Vagina (tissue), 2 donors: ENCODE measurements at regions not wholly inside any gene's neighbourhood (a gene's known extent, or its start where the extent isn't known, plus 50 kb on each side); places are given as distances from the start of the nearest gene placed in this dataset.

Source experiments
- DNase-seq, 2 donors: peaks; one replicate each; pipeline ENCODE4 v3.0.0-alpha.2; 2017; ENCODE audit errors: extremely low spot score in 2 of 2
- H3K27ac ChIP-seq: fragments of 200-600 bp; sonication (generic); one replicate; pipeline ENCODE4 v1.5.1; 2019
- H3K27me3 ChIP-seq: fragments of 200-600 bp; sonication (generic); one replicate; pipeline ENCODE4 v1.5.1; 2019
- H3K36me3 ChIP-seq, 2 donors: fragments of 200-600 bp; sonication (generic); one replicate each; pipeline ENCODE4 v1.5.1; 2017 to 2019
- H3K4me1 ChIP-seq: fragments of 200-600 bp; sonication (generic); one replicate; pipeline ENCODE4 v1.5.1; 2019
- H3K4me3 ChIP-seq, 2 donors: fragments of 200-600 bp; sonication (generic); 1 replicate in 1 of 2; 2 replicates in 1 of 2; pipeline ENCODE4 v1.5.1; 2016 to 2019
- H3K9me3 ChIP-seq: fragments of 200-600 bp; sonication (generic); one replicate; pipeline ENCODE4 v1.5.1; 2019
- CTCF ChIP-seq, 3 experiments: fragments of 450-650 bp in 2 of 3; fragments of 200-600 bp in 1 of 3; sonication (generic) in 1 of 3; IDR thresholded peaks; one replicate each; pipeline ENCODE4 v1.5.1; 2017 to 2019; ENCODE audit warnings: antibody characterized with exemption in 3 of 3, mild to moderate bottlenecking in 2 of 3, moderate library complexity in 2 of 3
- POLR2A ChIP-seq, 2 donors: fragments of 450-650 bp; IDR thresholded peaks; one replicate each; pipeline ENCODE4 v1.6.1; 2017; ENCODE audit warnings: antibody characterized with exemption in 2 of 2, mild to moderate bottlenecking in 2 of 2, moderate library complexity in 2 of 2
- POLR2AphosphoS5 ChIP-seq, 2 donors: sonication (generic); formaldehyde crosslinking; IDR thresholded peaks; one replicate each; pipeline ENCODE4 v1.9.0; 2017; ENCODE audit warnings: antibody characterized with exemption in 2 of 2, mild to moderate bottlenecking in 2 of 2, low read depth in 1 of 2; ENCODE audit not compliant: insufficient read depth in 1 of 2
- intact Hi-C: fragments of 100-400 bp; cut with DNase I; formaldehyde crosslinking; loops from one replicate; pipeline ENCODE4 v1.15.1; 2023

- Histone ChIP-seq H3K36me3 (no peaks in the 10 kb centered on the region), H3K27ac (no peak overlapping the region), H3K9me3 (no peaks in the 10 kb centered on the region), H3K4me3 (no peak overlapping the region), H3K4me1 (no peaks in the 10 kb centered on the region), H3K27me3 (no peaks in the 10 kb centered on the region)
- intact Hi-C loops, result no loop called here
- DNase-seq, result no peak
- no peak for TF ChIP-seq POLR2A (IDR thresholded peaks at IDR 0.05)
- no peak for TF ChIP-seq CTCF (IDR thresholded peaks at IDR 0.05)
- TF ChIP-seq POLR2AphosphoS5 (IDR thresholded peaks at IDR 0.05; ENCODE audit: insufficient read depth in 1 of 2, low read depth in 1 of 2), result no peak
Observed at GRCh38 chr10:113463083-113463482, 89.8 kb upstream of the HABP2 start.

GRCh38 chr10:113463777-113464176 lies 89.1 kb upstream of the HABP2 start:
- peak in 1 of 2 donors; percentile 60 for DNase-seq
- H3K27ac ChIP-seq, result no peak overlapping the region
- TF ChIP-seq CTCF (IDR thresholded peaks at IDR 0.05) (no peak), POLR2AphosphoS5 (IDR thresholded peaks at IDR 0.05; ENCODE audit: insufficient read depth in 1 of 2, low read depth in 1 of 2) (no peak), POLR2A (IDR thresholded peaks at IDR 0.05) (no peak)
- intact Hi-C loops, result no loop called here
- no peaks in the 10 kb centered on the region for H3K9me3 ChIP-seq
- H3K36me3 ChIP-seq, result no peaks in the 10 kb centered on the region
- H3K27me3 ChIP-seq, result no peaks in the 10 kb centered on the region
- H3K4me1 ChIP-seq, result no peaks in the 10 kb centered on the region
- H3K4me3 ChIP-seq, result no peak overlapping the region

- H3K27ac ChIP-seq, result no peak overlapping the region
- no peaks in the 10 kb centered on the region for H3K36me3 ChIP-seq
- TF ChIP-seq POLR2A (IDR thresholded peaks at IDR 0.05) (no peak), CTCF (IDR thresholded peaks at IDR 0.05) (no peak), POLR2AphosphoS5 (IDR thresholded peaks at IDR 0.05; ENCODE audit: insufficient read depth in 1 of 2, low read depth in 1 of 2) (no peak)
- no peaks in the 10 kb centered on the region for H3K27me3 ChIP-seq
- intact Hi-C loops, result no loop called here
- DNase-seq, result no peak
- peaks cover 10% of the 10 kb centered on the region for H3K4me1 ChIP-seq
- no peak overlapping the region for H3K4me3 ChIP-seq
- H3K9me3 ChIP-seq, result no peaks in the 10 kb centered on the region
Observed at GRCh38 chr10:113469796-113470195, 83.1 kb upstream of the HABP2 start.

- intact Hi-C loops, result no loop called here
- no peak overlapping the region for H3K27ac ChIP-seq
- TF ChIP-seq POLR2A (IDR thresholded peaks at IDR 0.05), result no peak
- TF ChIP-seq CTCF (IDR thresholded peaks at IDR 0.05), result no peak
- no peak for TF ChIP-seq POLR2AphosphoS5 (IDR thresholded peaks at IDR 0.05; ENCODE audit: insufficient read depth in 1 of 2, low read depth in 1 of 2)
Observed at GRCh38 chr10:113470372-113471240, 82.2 kb upstream of the HABP2 start.

More at GRCh38 chr10:113470372-113471240, 82.2 kb upstream of the HABP2 start:
- no peaks in the 10 kb centered on the region for H3K27me3 ChIP-seq
- H3K4me3 ChIP-seq, result no peak overlapping the region
- peaks cover 10% of the 10 kb centered on the region for H3K4me1 ChIP-seq
- DNase-seq, result peak in 1 of 2 donors; percentile 56
- no peaks in the 10 kb centered on the region for H3K9me3 ChIP-seq
- no peaks in the 10 kb centered on the region for H3K36me3 ChIP-seq
